Fibroblast of lung (primary cell): ENCODE measurements at regions not wholly inside any gene's neighbourhood (a gene's known extent, or its start where the extent isn't known, plus 50 kb on each side); places are given as distances from the start of the nearest gene placed in this dataset.

ENCODE experiments used
- CTCF ChIP-seq, 2 donors: IDR thresholded peaks in 1 of 2; conservative IDR thresholded peaks in 1 of 2; 1 replicate in 1 of 2; 2 replicates in 1 of 2; pipeline ENCODE4 v1.5.1; 2011 to 2012; ENCODE audit warnings: low read length in 2 of 2, control low read depth in 1 of 2, inconsistent platforms in 1 of 2, low read depth in 1 of 2, mild to moderate bottlenecking in 1 of 2
- EZH2 ChIP-seq: IDR thresholded peaks from 2 replicates; pipeline ENCODE4 v1.5.1; 2012; ENCODE audit warnings: low read length, control low read depth, mild to moderate bottlenecking; ENCODE audit errors: missing control alignments

GRCh38 chr21:20902998-20903397, 95.2 kb upstream of the NCAM2 start:
- TF ChIP-seq CTCF (conservative IDR thresholded peaks at IDR 0.05 in 1 of 2, IDR thresholded peaks at IDR 0.05 in 1 of 2; ENCODE audit: low read depth in 1 of 2, low read length in 2 of 2), result no peak
- no peak for TF ChIP-seq EZH2
